Natural killer cell treated with Interleukin-12 subunit alpha and Interleukin-12 subunit beta and Interleukin-15 and Interleukin-18, amount 100 ng/mL, for 72 hours (primary cell): ENCODE measurements at regions not wholly inside any gene's neighbourhood (a gene's known extent, or its start where the extent isn't known, plus 50 kb on each side); places are given as distances from the start of the nearest gene placed in this dataset.
"Not testable (repeated sequence)": the region's sequence is repeated elsewhere in the genome, so short reads cannot be mapped to it uniquely, and the experiment has no call there.

ENCODE experiments used
- ATAC-seq, 2 donors: fragments of 150-1000 bp; cut with Tn5 transposase in 1 of 2; sonication (Bioruptor Pico), chemical (Tn5 transposase) in 1 of 2; 2 replicates each; pipeline ENCODE4 v1.10.0; 2021
- DNase-seq: peaks from one replicate; pipeline ENCODE4 v3.0.0; 2022; ENCODE audit warnings: low spot score
- H3K27ac Mint-ChIP-seq, 2 donors: 1 replicate in 1 of 2; 2 replicates in 1 of 2; pipeline ENCODE4 v1.8.0; 2022; ENCODE audit warnings: mixed read lengths in 2 of 2, mild to moderate bottlenecking in 1 of 2, moderate library complexity in 1 of 2
- H3K27me3 Mint-ChIP-seq, 2 donors: 1 replicate in 1 of 2; 2 replicates in 1 of 2; pipeline ENCODE4 v1.8.0; 2022; ENCODE audit warnings: mixed read lengths in 2 of 2
- H3K36me3 Mint-ChIP-seq: one replicate; pipeline ENCODE4 v1.8.0; 2022; ENCODE audit warnings: mixed read lengths
- H3K4me1 Mint-ChIP-seq, 2 donors: 1 replicate in 1 of 2; 2 replicates in 1 of 2; pipeline ENCODE4 v1.8.0; 2022; ENCODE audit warnings: low read depth in 2 of 2, mixed read lengths in 2 of 2, mild to moderate bottlenecking in 1 of 2
- H3K4me3 Mint-ChIP-seq: one replicate; pipeline ENCODE4 v1.8.0; 2022; ENCODE audit warnings: mixed read lengths
- H3K9me3 Mint-ChIP-seq: 2 replicates; pipeline ENCODE4 v1.8.0; 2022; ENCODE audit warnings: mixed read lengths

GRCh38 chr1:82358706-82359105 is 558.0 kb downstream of the ADGRL2 start:
- H3K27me3 Mint-ChIP-seq, H3K9me3 Mint-ChIP-seq, ATAC-seq: not testable (repeated sequence)

GRCh38 chr1:82354546-82354945 is 553.8 kb downstream of the ADGRL2 start:
- ATAC-seq, H3K27ac Mint-ChIP-seq, H3K4me3 Mint-ChIP-seq, H3K9me3 Mint-ChIP-seq, DNase-seq, H3K27me3 Mint-ChIP-seq, H3K4me1 Mint-ChIP-seq, H3K36me3 Mint-ChIP-seq: not testable (repeated sequence)

More at GRCh38 chr1:82358706-82359105, 558.0 kb downstream of the ADGRL2 start:
- not testable (repeated sequence) for H3K4me1 Mint-ChIP-seq, H3K4me3 Mint-ChIP-seq, H3K27ac Mint-ChIP-seq, H3K36me3 Mint-ChIP-seq, DNase-seq

GRCh38 chr1:82348487-82348886 is 547.8 kb downstream of the ADGRL2 start:
- Mint-ChIP-seq H3K36me3 (peaks cover 5% of the 10 kb centered on the region), H3K27ac (no peak overlapping the region), H3K9me3 (peaks cover 6% of the 10 kb centered on the region), H3K27me3 (no peaks in the 10 kb centered on the region), H3K4me3 (no peak overlapping the region), H3K4me1 (no peaks in the 10 kb centered on the region)
- DNase-seq (no peak), ATAC-seq (no peak)

- peaks cover 9% of the 10 kb centered on the region for H3K9me3 Mint-ChIP-seq
- no peaks in the 10 kb centered on the region for H3K27me3 Mint-ChIP-seq
- peaks cover 5% of the 10 kb centered on the region for H3K36me3 Mint-ChIP-seq
- H3K4me1 Mint-ChIP-seq = no peaks in the 10 kb centered on the region
- H3K4me3 Mint-ChIP-seq = no peak overlapping the region
- DNase-seq = no peak
- ATAC-seq = no peak
- H3K27ac Mint-ChIP-seq = no peak overlapping the region
Measured at GRCh38 chr1:82346141-82346540, 545.4 kb downstream of the ADGRL2 start.

GRCh38 chr1:82343381-82343780 is 542.6 kb downstream of the ADGRL2 start:
- DNase-seq (no peak), ATAC-seq (no peak)
- Mint-ChIP-seq H3K27ac (no peak overlapping the region), H3K36me3 (no peaks in the 10 kb centered on the region), H3K9me3 (peaks cover 9% of the 10 kb centered on the region), H3K27me3 (no peaks in the 10 kb centered on the region), H3K4me1 (no peaks in the 10 kb centered on the region), H3K4me3 (no peak overlapping the region)

- H3K4me3 Mint-ChIP-seq = no peak overlapping the region
- ATAC-seq (no peak), DNase-seq (no peak)
- no peaks in the 10 kb centered on the region for H3K4me1 Mint-ChIP-seq
- peaks cover 16% of the 10 kb centered on the region for H3K9me3 Mint-ChIP-seq
- no peak overlapping the region for H3K27ac Mint-ChIP-seq
- no peaks in the 10 kb centered on the region for H3K36me3 Mint-ChIP-seq
- H3K27me3 Mint-ChIP-seq = no peaks in the 10 kb centered on the region
Measured at GRCh38 chr1:82337635-82338034, 536.9 kb downstream of the ADGRL2 start.

- Mint-ChIP-seq H3K4me3 (no peak overlapping the region), H3K36me3 (no peaks in the 10 kb centered on the region), H3K9me3 (peaks cover 12% of the 10 kb centered on the region), H3K27me3 (no peaks in the 10 kb centered on the region), H3K4me1 (no peaks in the 10 kb centered on the region), H3K27ac (no peak overlapping the region)
- DNase-seq = no peak
- peak in 1 of 2 donors; percentile 32 for ATAC-seq
Measured at GRCh38 chr1:82330330-82330729, 529.6 kb downstream of the ADGRL2 start.

- Mint-ChIP-seq H3K9me3 (peaks cover 12% of the 10 kb centered on the region), H3K27ac (no peak overlapping the region), H3K36me3 (no peaks in the 10 kb centered on the region), H3K27me3 (no peaks in the 10 kb centered on the region), H3K4me3 (no peak overlapping the region), H3K4me1 (no peaks in the 10 kb centered on the region)
- DNase-seq (no peak), ATAC-seq (no peak)
Measured at GRCh38 chr1:82329226-82329625, 528.5 kb downstream of the ADGRL2 start.

- no peak for ATAC-seq
- no peaks in the 10 kb centered on the region for H3K27me3 Mint-ChIP-seq
- H3K4me1 Mint-ChIP-seq = no peaks in the 10 kb centered on the region
- H3K27ac Mint-ChIP-seq = no peak overlapping the region
- H3K9me3 Mint-ChIP-seq = peaks cover 7% of the 10 kb centered on the region
- H3K36me3 Mint-ChIP-seq = no peaks in the 10 kb centered on the region
- H3K4me3 Mint-ChIP-seq = no peak overlapping the region
- no peak for DNase-seq
Measured at GRCh38 chr1:82323144-82323841, 522.6 kb downstream of the ADGRL2 start.

GRCh38 chr1:82321794-82322193 is 521.1 kb downstream of the ADGRL2 start:
- DNase-seq = no peak
- Mint-ChIP-seq H3K4me3 (no peak overlapping the region), H3K9me3 (peaks cover 3% of the 10 kb centered on the region), H3K36me3 (no peaks in the 10 kb centered on the region), H3K4me1 (no peaks in the 10 kb centered on the region), H3K27ac (no peak overlapping the region), H3K27me3 (no peaks in the 10 kb centered on the region)
- no peak for ATAC-seq

- no peak overlapping the region for H3K27ac Mint-ChIP-seq
Measured at GRCh38 chr1:82319546-82319945, 518.8 kb downstream of the ADGRL2 start.

GRCh38 chr1:82318921-82319320 is 518.2 kb downstream of the ADGRL2 start:
- no peaks in the 10 kb centered on the region for H3K36me3 Mint-ChIP-seq
- H3K9me3 Mint-ChIP-seq = peaks cover 9% of the 10 kb centered on the region
- no peaks in the 10 kb centered on the region for H3K27me3 Mint-ChIP-seq
- no peaks in the 10 kb centered on the region for H3K4me1 Mint-ChIP-seq
- DNase-seq (no peak), ATAC-seq (no peak)
- H3K27ac Mint-ChIP-seq = no peak overlapping the region
- H3K4me3 Mint-ChIP-seq = no peak overlapping the region

More at GRCh38 chr1:82319546-82319945, 518.8 kb downstream of the ADGRL2 start:
- no peaks in the 10 kb centered on the region for H3K36me3 Mint-ChIP-seq
- no peak overlapping the region for H3K4me3 Mint-ChIP-seq
- H3K4me1 Mint-ChIP-seq = no peaks in the 10 kb centered on the region
- DNase-seq = no peak
- no peak for ATAC-seq
- no peaks in the 10 kb centered on the region for H3K27me3 Mint-ChIP-seq
- peaks cover 4% of the 10 kb centered on the region for H3K9me3 Mint-ChIP-seq

GRCh38 chr1:82318265-82318664 is 517.5 kb downstream of the ADGRL2 start:
- H3K36me3 Mint-ChIP-seq = no peaks in the 10 kb centered on the region
- no peaks in the 10 kb centered on the region for H3K27me3 Mint-ChIP-seq
- peaks cover 9% of the 10 kb centered on the region for H3K9me3 Mint-ChIP-seq
- H3K4me3 Mint-ChIP-seq = no peak overlapping the region
- H3K27ac Mint-ChIP-seq = no peak overlapping the region
- DNase-seq (no peak), ATAC-seq (no peak)
- H3K4me1 Mint-ChIP-seq = no peaks in the 10 kb centered on the region

GRCh38 chr1:82317671-82318070 is 516.9 kb downstream of the ADGRL2 start:
- no peak overlapping the region for H3K27ac Mint-ChIP-seq
- no peak for ATAC-seq

GRCh38 chr1:82299656-82300055 is 498.9 kb downstream of the ADGRL2 start:
- H3K4me3 Mint-ChIP-seq = no peak overlapping the region

More at GRCh38 chr1:82317671-82318070, 516.9 kb downstream of the ADGRL2 start:
- no peak overlapping the region for H3K4me3 Mint-ChIP-seq
- peaks cover 9% of the 10 kb centered on the region for H3K9me3 Mint-ChIP-seq
- no peaks in the 10 kb centered on the region for H3K4me1 Mint-ChIP-seq
- no peaks in the 10 kb centered on the region for H3K36me3 Mint-ChIP-seq
- no peaks in the 10 kb centered on the region for H3K27me3 Mint-ChIP-seq
- DNase-seq = no peak

More at GRCh38 chr1:82299656-82300055, 498.9 kb downstream of the ADGRL2 start:
- H3K9me3 Mint-ChIP-seq = peaks cover 17% of the 10 kb centered on the region
- H3K27ac Mint-ChIP-seq = no peak overlapping the region
- ATAC-seq = no peak
- no peaks in the 10 kb centered on the region for H3K4me1 Mint-ChIP-seq
- no peaks in the 10 kb centered on the region for H3K27me3 Mint-ChIP-seq
- peaks cover 4% of the 10 kb centered on the region for H3K36me3 Mint-ChIP-seq
- no peak for DNase-seq
